ENCODE measurements at regions not wholly inside any gene's neighbourhood (a gene's known extent, or its start where the extent isn't known, plus 50 kb on each side); places are given as distances from the start of the nearest gene placed in this dataset.

DNA sequence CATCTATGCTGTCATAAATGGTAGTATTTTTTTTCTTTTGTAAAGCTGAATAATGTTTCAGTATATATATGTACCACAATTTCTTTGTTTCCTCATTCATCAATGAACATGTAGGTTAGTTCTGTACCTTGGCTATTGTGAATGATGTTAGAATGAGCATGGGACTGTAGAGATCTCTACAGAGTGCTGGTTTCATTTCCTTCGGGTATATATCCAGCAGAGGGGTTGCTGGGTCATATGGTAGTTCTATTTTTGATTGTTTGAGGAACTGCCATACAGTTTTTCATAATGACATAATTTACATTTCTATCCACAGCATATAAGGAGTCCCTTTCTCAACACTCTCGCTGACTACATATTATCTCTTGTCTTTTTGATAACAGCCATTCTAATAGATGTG is 243.5 kb downstream of the CDH7 start:
- DNase-seq = no peak

DNA sequence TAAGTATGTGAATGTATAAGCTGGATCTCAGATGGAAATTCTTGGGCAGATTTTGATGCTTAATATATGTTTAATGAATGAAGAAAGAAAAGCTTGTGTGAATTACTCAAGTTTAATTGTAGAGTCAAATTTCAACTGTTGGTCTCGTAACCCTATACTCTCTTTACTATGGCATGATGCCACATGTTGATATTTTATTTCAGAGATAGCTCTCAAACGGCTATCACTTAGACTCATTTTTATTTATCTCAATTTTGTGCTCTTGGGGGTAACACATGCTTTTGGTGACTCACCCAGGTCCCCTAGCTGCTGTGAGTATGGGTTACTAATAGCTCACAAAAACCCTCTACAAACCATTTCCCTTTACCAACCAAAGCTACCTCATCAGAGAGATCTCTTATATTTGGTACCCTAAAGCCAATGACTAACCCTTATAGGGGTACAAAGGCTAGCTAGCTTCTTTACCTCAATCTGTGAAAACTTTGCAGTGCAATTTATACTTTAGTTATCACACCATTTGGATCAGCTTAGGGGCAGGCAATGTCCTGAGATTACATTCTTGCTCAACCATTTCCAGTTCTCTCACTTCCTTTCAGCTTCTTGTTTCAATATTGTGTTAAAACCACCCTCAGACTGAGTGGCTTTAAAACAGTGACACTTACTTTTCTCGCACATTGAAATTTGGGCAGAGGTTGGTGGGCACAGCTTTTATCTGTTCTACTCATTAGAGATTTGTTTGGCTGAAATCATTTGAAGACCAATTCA is 240.3 kb downstream of the CDH7 start:
- peak; percentile 77 for DNase-seq

GRCh38 chr18:65990174-65990690 is 239.4 kb downstream of the CDH7 start:
- DNase-seq = peak; percentile 47

- no peak for DNase-seq
Measured at GRCh38 chr18:65988972-65989371, 238.2 kb downstream of the CDH7 start.

- DNase-seq = no peak
Measured at GRCh38 chr18:65988386-65988785, 237.6 kb downstream of the CDH7 start.

GRCh38 chr18:65983750-65984149 is 232.9 kb downstream of the CDH7 start:
- DNase-seq = peak; percentile 18

DNA sequence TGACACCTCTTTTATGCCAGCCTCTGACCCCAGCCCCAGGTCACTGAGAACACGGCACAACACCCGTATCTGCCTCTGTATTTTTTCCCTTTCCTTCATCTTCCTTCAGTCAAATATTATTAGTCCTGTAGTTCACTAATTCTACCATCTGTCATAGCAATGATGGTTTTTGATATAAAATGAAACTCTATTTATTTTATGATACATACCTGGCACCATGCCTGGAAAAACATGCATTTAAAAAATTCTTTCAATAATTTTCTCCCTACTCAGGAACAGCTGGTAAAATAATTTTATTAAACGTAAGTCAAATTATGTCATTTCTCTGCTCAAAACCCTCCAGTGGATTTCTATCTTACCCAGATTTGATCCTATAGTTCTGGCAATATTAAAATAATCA is 224.7 kb downstream of the CDH7 start:
- DNase-seq = peak; percentile 14

GRCh38 chr18:65974758-65975157 is 223.9 kb downstream of the CDH7 start:
- no peak for DNase-seq

- no peak for DNase-seq
Measured at GRCh38 chr18:65968239-65969004, 217.6 kb downstream of the CDH7 start.

- no peak for DNase-seq
Measured at GRCh38 chr18:65955747-65956146, 204.9 kb downstream of the CDH7 start.

GRCh38 chr18:65954372-65954771 is 203.6 kb downstream of the CDH7 start:
- no peak for DNase-seq

DNA sequence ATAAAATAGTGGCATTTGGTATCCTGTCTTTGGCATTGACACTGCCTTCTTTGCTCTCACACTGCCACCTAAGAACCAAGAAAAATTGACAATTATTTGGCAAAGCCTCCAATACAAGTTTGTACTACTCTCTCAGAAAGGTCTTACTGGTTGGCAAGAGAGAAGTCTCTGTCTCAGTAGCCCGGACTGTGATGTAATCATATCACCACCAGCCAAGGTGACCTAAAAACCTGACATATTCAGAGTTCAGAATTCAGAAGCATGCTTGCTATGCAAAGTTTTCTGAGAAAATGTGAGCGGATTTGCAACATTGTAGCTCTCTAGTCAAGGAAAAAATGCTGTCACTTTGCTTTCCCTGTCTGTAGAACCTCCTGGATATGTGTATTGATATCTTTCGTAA is 196.0 kb downstream of the CDH7 start:
- no peak for DNase-seq

GRCh38 chr18:65943268-65943667 is 192.5 kb downstream of the CDH7 start:
- no peak for DNase-seq

- DNase-seq = no peak
Measured at GRCh38 chr18:65942854-65943253, 192.0 kb downstream of the CDH7 start.

- no peak for DNase-seq
Measured at GRCh38 chr18:65942104-65942503, 191.3 kb downstream of the CDH7 start.

- no peak for DNase-seq
Measured at GRCh38 chr18:65941482-65941881, 190.7 kb downstream of the CDH7 start.

All from NCI-H2171 treated with DMSO at 0.1 percent for 48 hours (cell line).